Uterus (tissue), 2 donors: ENCODE measurements at regions not wholly inside any gene's neighbourhood (a gene's known extent, or its start where the extent isn't known, plus 50 kb on each side); places are given as distances from the start of the nearest gene placed in this dataset.

Experiments
- POLR2A ChIP-seq, 2 donors: fragments of 450-650 bp; IDR thresholded peaks; one replicate each; pipeline ENCODE4 v1.6.1; 2016; ENCODE audit warnings: antibody characterized with exemption in 2 of 2, mild to moderate bottlenecking in 1 of 2, moderate library complexity in 1 of 2
- TF ChIP-seq, protein P1 (sequence below), 4 experiments: fragments of 200-600 bp in 2 of 4; fragments of 450-650 bp in 2 of 4; sonication (generic) in 2 of 4; IDR thresholded peaks; one replicate each; pipeline ENCODE4 v1.5.1; 2016 to 2019; ENCODE audit warnings: antibody characterized with exemption in 4 of 4, mild to moderate bottlenecking in 2 of 4, moderate library complexity in 1 of 4

DNA sequence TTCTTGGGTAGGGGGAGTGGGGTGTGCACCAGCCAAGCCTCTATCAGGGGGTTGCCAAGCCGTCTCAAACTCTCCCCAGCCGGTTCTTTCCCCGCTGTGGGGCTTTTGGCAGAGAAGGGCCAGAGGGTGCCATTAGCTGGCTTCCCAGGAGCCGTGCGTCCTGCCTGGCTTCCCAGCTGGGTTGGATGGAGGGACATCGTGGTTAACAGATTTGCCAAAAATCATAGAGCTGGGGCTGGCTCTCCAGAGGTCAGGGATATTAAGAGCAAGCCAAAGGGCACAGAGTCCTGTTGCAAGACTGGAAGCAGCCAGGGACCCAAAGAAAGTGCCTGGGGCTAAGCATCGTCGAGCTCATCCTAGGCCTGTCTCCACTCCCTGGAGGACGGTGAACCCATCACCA lies 104.6 kb upstream of the HES1 start:
- TF ChIP-seq, protein P1, sequence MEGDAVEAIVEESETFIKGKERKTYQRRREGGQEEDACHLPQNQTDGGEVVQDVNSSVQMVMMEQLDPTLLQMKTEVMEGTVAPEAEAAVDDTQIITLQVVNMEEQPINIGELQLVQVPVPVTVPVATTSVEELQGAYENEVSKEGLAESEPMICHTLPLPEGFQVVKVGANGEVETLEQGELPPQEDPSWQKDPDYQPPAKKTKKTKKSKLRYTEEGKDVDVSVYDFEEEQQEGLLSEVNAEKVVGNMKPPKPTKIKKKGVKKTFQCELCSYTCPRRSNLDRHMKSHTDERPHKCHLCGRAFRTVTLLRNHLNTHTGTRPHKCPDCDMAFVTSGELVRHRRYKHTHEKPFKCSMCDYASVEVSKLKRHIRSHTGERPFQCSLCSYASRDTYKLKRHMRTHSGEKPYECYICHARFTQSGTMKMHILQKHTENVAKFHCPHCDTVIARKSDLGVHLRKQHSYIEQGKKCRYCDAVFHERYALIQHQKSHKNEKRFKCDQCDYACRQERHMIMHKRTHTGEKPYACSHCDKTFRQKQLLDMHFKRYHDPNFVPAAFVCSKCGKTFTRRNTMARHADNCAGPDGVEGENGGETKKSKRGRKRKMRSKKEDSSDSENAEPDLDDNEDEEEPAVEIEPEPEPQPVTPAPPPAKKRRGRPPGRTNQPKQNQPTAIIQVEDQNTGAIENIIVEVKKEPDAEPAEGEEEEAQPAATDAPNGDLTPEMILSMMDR (IDR thresholded peaks at IDR 0.05) = no peak
- no peak for TF ChIP-seq POLR2A (IDR thresholded peaks at IDR 0.05)
